CD14-positive monocyte (primary cell): ENCODE measurements at regions not wholly inside any gene's neighbourhood (a gene's known extent, or its start where the extent isn't known, plus 50 kb on each side); places are given as distances from the start of the nearest gene placed in this dataset.

Source experiments
- DNase-seq, 3 donors: peaks; one replicate each; pipeline ENCODE4 v3.0.0-alpha.2; 2011 to 2022
- H2AFZ ChIP-seq: 2 replicates; pipeline ENCODE4 v1.6.0; 2012; ENCODE audit warnings: mild to moderate bottlenecking, low read depth, low read length, inconsistent platforms; ENCODE audit not compliant: insufficient read depth, poor library complexity, severe bottlenecking
- H3K27ac ChIP-seq, 2 donors: 1 replicate in 1 of 2; 2 replicates in 1 of 2; pipeline ENCODE4 v1.5.1; 2012 to 2013; ENCODE audit warnings: low read length in 2 of 2, control low read depth in 1 of 2, inconsistent platforms in 1 of 2, low read depth in 1 of 2, mild to moderate bottlenecking in 1 of 2
- H3K27me3 ChIP-seq, 2 donors: one replicate each; pipeline versions ENCODE4 v1.6.0 to v1.6.1; 2011 to 2013; ENCODE audit warnings: low read length in 2 of 2; ENCODE audit not compliant: control insufficient read depth in 2 of 2, insufficient read depth in 2 of 2
- H3K36me3 ChIP-seq, 2 donors: replicated peaks in 1 of 2; 1 replicate in 1 of 2; 2 replicates in 1 of 2; pipeline versions ENCODE4 v1.5.1 to v1.6.1; 2012 to 2013; ENCODE audit warnings: low read length in 2 of 2, control low read depth in 1 of 2, inconsistent platforms in 1 of 2, mild to moderate bottlenecking in 1 of 2; ENCODE audit not compliant: insufficient read depth in 2 of 2, control insufficient read depth in 1 of 2
- H3K4me1 ChIP-seq, 2 donors: 1 replicate in 1 of 2; 2 replicates in 1 of 2; pipeline versions ENCODE4 v1.5.1 to v1.6.1; 2012 to 2013; ENCODE audit warnings: low read length in 2 of 2, control low read depth in 1 of 2, inconsistent platforms in 1 of 2, mild to moderate bottlenecking in 1 of 2, moderate library complexity in 1 of 2; ENCODE audit not compliant: insufficient read depth in 2 of 2, control insufficient read depth in 1 of 2
- H3K4me2 ChIP-seq: replicated peaks from 2 replicates; pipeline ENCODE3; 2012; ENCODE audit warnings: low read length, moderate library complexity, mild to moderate bottlenecking; ENCODE audit not compliant: poor library complexity, severe bottlenecking; ENCODE audit errors: extremely low read depth
- H3K4me3 ChIP-seq, 3 experiments: fragments of 200-600 bp in 1 of 3; sonication (generic) in 1 of 3; replicated peaks in 1 of 3; 1 replicate in 2 of 3; 2 replicates in 1 of 3; pipeline ENCODE4 v1.5.1; 2011 to 2013; ENCODE audit warnings: low read length in 3 of 3, mild to moderate bottlenecking in 3 of 3, control low read depth in 2 of 3, low read depth in 2 of 3, inconsistent platforms in 1 of 3, moderate library complexity in 1 of 3
- H3K79me2 ChIP-seq: 2 replicates; pipeline ENCODE4 v1.6.0; 2012; ENCODE audit warnings: mild to moderate bottlenecking, control low read depth, inconsistent platforms, low read length, moderate library complexity; ENCODE audit not compliant: insufficient read depth
- H3K9ac ChIP-seq: 2 replicates; pipeline ENCODE4 v1.6.0; 2017; ENCODE audit warnings: low read length, mild to moderate bottlenecking; ENCODE audit not compliant: insufficient read depth, poor library complexity, severe bottlenecking
- H3K9me3 ChIP-seq, 2 donors: replicated peaks in 1 of 2; 1 replicate in 1 of 2; 2 replicates in 1 of 2; pipeline versions ENCODE4 v1.5.1 to v1.6.1; 2012 to 2013; ENCODE audit warnings: low read length in 2 of 2, control low read depth in 1 of 2; ENCODE audit not compliant: control insufficient read depth in 1 of 2, insufficient read depth in 1 of 2
- H4K20me1 ChIP-seq: 2 replicates; pipeline ENCODE4 v1.6.0; 2012; ENCODE audit warnings: mild to moderate bottlenecking, low read length, control low read depth, moderate library complexity; ENCODE audit not compliant: insufficient read depth
- H3K27ac Mint-ChIP-seq, 7 donors: one replicate each; pipeline ENCODE4 v1.8.0; 2020; ENCODE audit warnings: mild to moderate bottlenecking in 7 of 7, mixed read lengths in 7 of 7, moderate library complexity in 6 of 7, inconsistent platforms in 2 of 7
- H3K27me3 Mint-ChIP-seq, 3 donors: one replicate each; pipeline ENCODE4 v1.8.0; 2021 to 2022; ENCODE audit warnings: low read depth in 3 of 3, mild to moderate bottlenecking in 3 of 3, mixed read lengths in 3 of 3, moderate library complexity in 3 of 3, inconsistent platforms in 1 of 3
- H3K36me3 Mint-ChIP-seq, 2 donors: one replicate each; pipeline ENCODE4 v1.8.0; 2020; ENCODE audit warnings: mixed read lengths in 2 of 2, inconsistent platforms in 1 of 2, mild to moderate bottlenecking in 1 of 2
- H3K4me1 Mint-ChIP-seq: one replicate; pipeline ENCODE4 v1.8.0; 2020; ENCODE audit warnings: mild to moderate bottlenecking, mixed read lengths
- H3K4me3 Mint-ChIP-seq, 2 donors: one replicate each; pipeline ENCODE4 v1.8.0; 2020; ENCODE audit warnings: mild to moderate bottlenecking in 2 of 2, mixed read lengths in 2 of 2, moderate library complexity in 1 of 2
- H3K9me3 Mint-ChIP-seq, 7 donors: one replicate each; pipeline ENCODE4 v1.8.0; 2020 to 2022; ENCODE audit warnings: mixed read lengths in 7 of 7, mild to moderate bottlenecking in 6 of 7, moderate library complexity in 6 of 7, inconsistent platforms in 2 of 7
- WGBS: methylation state at CpG from one replicate; pipeline ENCODE4 v1.1.5; 2013; ENCODE audit warnings: missing lambda C conversion rate; ENCODE audit not compliant: insufficient coverage; 5-methylcytosine and 5-hydroxymethylcytosine counted together
- intact Hi-C, 2 donors: fragments of 100-400 bp; cut with micrococcal nuclease; formaldehyde crosslinking; loops; one replicate each; pipeline versions ENCODE4 v1.15.0 to v1.15.1; 2023
- TF ChIP-seq, protein P1 (sequence below): fragments of 200-600 bp; IDR thresholded peaks from one replicate; pipeline ENCODE4 v1.8.0; 2022; ENCODE audit warnings: antibody characterized with exemption, mild to moderate bottlenecking

DNA sequence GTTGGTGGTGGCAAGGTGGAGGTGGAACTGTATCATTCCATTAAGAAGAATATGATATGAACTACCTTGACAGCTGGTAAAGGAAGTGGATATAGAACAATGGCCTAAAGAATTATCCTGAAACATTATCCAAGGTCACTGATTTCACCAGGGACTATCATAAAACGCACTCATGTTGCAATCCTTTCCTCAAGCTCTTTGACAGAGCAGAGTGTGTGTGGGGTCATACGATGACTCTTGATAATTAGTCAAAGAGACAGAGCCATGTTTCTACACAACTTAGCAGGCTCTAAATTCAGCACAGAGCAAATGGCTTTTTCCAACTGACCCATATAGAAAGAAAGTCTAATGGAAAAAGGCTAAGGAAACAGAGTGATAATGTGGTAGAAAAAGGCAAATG is 126.4 kb upstream of the ANKFN1 start:
- TF ChIP-seq, protein P1, sequence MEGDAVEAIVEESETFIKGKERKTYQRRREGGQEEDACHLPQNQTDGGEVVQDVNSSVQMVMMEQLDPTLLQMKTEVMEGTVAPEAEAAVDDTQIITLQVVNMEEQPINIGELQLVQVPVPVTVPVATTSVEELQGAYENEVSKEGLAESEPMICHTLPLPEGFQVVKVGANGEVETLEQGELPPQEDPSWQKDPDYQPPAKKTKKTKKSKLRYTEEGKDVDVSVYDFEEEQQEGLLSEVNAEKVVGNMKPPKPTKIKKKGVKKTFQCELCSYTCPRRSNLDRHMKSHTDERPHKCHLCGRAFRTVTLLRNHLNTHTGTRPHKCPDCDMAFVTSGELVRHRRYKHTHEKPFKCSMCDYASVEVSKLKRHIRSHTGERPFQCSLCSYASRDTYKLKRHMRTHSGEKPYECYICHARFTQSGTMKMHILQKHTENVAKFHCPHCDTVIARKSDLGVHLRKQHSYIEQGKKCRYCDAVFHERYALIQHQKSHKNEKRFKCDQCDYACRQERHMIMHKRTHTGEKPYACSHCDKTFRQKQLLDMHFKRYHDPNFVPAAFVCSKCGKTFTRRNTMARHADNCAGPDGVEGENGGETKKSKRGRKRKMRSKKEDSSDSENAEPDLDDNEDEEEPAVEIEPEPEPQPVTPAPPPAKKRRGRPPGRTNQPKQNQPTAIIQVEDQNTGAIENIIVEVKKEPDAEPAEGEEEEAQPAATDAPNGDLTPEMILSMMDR, result no peak
- H3K36me3 ChIP-seq, result no peaks in the 10 kb centered on the region
- H3K4me1 ChIP-seq, result peaks cover 13 to 21% of the 10 kb centered on the region in 2 donors
- no peak overlapping the region for H3K27ac Mint-ChIP-seq
- peaks cover 30% of the 10 kb centered on the region for H3K4me1 Mint-ChIP-seq
- no CpG with 5 or more reads among the region's 2 CpGs for WGBS
- H2AFZ ChIP-seq, result no peak overlapping the region
- H3K9me3 Mint-ChIP-seq, result no peaks in the 10 kb centered on the region
- H3K4me2 ChIP-seq, result no peak overlapping the region
- H3K27ac ChIP-seq, result no peak overlapping the region
- no peaks in the 10 kb centered on the region for H3K79me2 ChIP-seq
- no peak overlapping the region for H3K4me3 ChIP-seq
- H3K4me3 Mint-ChIP-seq, result no peak overlapping the region
- peaks cover 2 to 6% (median 5%) of the 10 kb centered on the region in 3 donors for H3K27me3 Mint-ChIP-seq
- DNase-seq, result no peak
- no peaks in the 10 kb centered on the region for H4K20me1 ChIP-seq
- no peaks in the 10 kb centered on the region for H3K9me3 ChIP-seq
- intact Hi-C loops, result no loop called here
- no peaks in the 10 kb centered on the region for H3K36me3 Mint-ChIP-seq
- no peak overlapping the region for H3K9ac ChIP-seq
- peaks cover 0 to 3% of the 10 kb centered on the region in 2 donors for H3K27me3 ChIP-seq

DNA sequence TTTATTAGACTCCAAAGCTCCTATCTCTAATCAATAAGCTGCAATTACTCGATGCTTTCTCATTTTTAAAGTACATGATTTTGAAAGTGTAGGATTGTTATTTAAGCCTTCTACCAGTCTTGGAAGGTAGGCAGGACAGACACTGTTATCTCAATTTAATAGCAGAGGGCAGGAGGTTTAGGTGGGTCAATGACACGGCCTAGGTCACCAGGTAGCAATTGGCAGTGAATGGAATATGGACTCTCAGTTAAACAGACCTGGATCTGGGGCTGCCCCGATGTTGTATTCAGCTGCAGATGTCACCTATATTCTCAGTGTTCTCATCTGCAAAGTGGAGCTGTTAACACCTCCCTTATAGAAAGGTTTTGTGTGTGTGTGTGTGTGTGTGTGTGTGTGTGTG is 124.4 kb upstream of the ANKFN1 start:
- H3K36me3 Mint-ChIP-seq, result no peaks in the 10 kb centered on the region
- H3K27ac Mint-ChIP-seq, result no peak overlapping the region
- DNase-seq, result no peak
- Histone ChIP-seq H3K4me2 (no peak overlapping the region), H3K36me3 (no peaks in the 10 kb centered on the region), H3K27ac (no peak overlapping the region), H2AFZ (no peak overlapping the region), H3K9ac (no peak overlapping the region), H4K20me1 (no peaks in the 10 kb centered on the region), H3K4me3 (no peak overlapping the region), H3K27me3 (peaks cover 0 to 5% of the 10 kb centered on the region in 2 donors), H3K4me1 (peaks cover 9 to 12% of the 10 kb centered on the region in 2 donors), H3K9me3 (no peaks in the 10 kb centered on the region), H3K79me2 (no peaks in the 10 kb centered on the region)
- H3K27me3 Mint-ChIP-seq, result peaks cover 6 to 19% (median 16%) of the 10 kb centered on the region in 3 donors
- H3K4me1 Mint-ChIP-seq, result peaks cover 15% of the 10 kb centered on the region
- WGBS, result 89% methylated on average over 1 of the region's 3 CpGs
- H3K4me3 Mint-ChIP-seq, result no peak overlapping the region
- no peaks in the 10 kb centered on the region for H3K9me3 Mint-ChIP-seq
- intact Hi-C loops, result no loop called here
- TF ChIP-seq, protein P1, result no peak
